ENCODE measurements at regions not wholly inside any gene's neighbourhood (a gene's known extent, or its start where the extent isn't known, plus 50 kb on each side); places are given as distances from the start of the nearest gene placed in this dataset.
"Not testable (repeated sequence)": the region's sequence is repeated elsewhere in the genome, so short reads cannot be mapped to it uniquely, and the experiment has no call there.

DNA sequence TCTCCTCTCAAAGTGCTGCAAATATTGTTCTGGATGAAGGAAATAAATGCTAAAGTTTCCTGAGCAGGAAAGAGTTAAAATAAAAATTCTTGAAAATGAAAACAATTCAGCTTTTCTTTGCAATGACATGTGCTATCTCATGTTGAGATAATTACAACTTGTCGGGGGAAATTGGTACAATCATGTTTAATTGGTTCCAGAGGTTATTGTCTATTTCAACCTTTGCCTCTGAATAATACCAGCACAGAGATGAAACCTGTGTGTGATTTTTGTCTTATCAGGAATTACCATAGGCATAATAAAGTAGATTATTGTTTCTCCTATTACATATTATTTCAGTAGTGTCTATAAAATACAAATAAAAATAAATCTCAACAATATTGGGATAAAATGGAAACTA lies 305.0 kb downstream of the XPNPEP1 start:
- no peak overlapping the region for H3K27ac ChIP-seq (ENCODE audit: low read depth, low read length)
- no peak overlapping the region for H2AFZ ChIP-seq (ENCODE audit: low read length, unreplicated experiment)
- H3K27me3 ChIP-seq (ENCODE audit: insufficient read depth, low read length) = no peaks in the 10 kb centered on the region
- no peaks in the 10 kb centered on the region for H3K4me1 ChIP-seq (ENCODE audit: control insufficient read depth, insufficient read depth, low read length, unreplicated experiment)
- no peaks in the 10 kb centered on the region for H3K36me3 ChIP-seq (ENCODE audit: insufficient read depth, low read length)
- H3K79me2 ChIP-seq (ENCODE audit: control insufficient read depth, insufficient read depth, low read length, unreplicated experiment) = no peaks in the 10 kb centered on the region
- no peak overlapping the region for H3K4me3 ChIP-seq (ENCODE audit: low read depth, low read length)

DNA sequence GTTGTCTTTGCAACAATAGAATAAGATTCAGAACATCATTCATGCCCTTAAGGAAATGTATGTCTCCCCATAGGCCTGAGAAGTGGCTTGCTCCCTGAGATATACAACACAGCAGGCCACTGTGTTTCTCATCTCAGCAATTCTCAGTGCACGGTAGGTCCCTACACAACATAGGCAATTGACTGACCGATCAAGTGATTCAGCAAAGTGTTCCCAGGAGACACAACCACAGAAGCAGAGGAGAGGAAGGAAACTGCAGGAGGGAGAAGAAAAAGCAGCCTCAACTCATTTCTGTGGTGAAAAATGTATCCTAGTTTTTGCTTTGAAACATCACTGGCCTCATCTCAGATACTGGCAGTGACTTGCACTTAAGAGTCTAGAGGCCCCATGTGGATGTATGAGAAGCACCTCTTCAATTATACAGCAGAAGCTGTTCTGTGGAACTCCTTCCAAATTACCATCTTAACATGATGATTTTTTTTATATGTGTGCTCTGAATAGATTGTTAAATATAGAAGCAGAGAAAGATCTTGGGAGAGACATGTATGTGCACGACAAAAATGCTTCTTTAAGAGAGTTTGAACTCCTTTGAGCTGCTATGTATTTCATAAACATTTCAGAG lies 306.8 kb downstream of the XPNPEP1 start:
- no peaks in the 10 kb centered on the region for H3K4me1 ChIP-seq (ENCODE audit: control insufficient read depth, insufficient read depth, low read length, unreplicated experiment)
- no peak overlapping the region for H3K4me3 ChIP-seq (ENCODE audit: low read depth, low read length)
- H3K27me3 ChIP-seq (ENCODE audit: insufficient read depth, low read length) = no peaks in the 10 kb centered on the region
- no peaks in the 10 kb centered on the region for H3K79me2 ChIP-seq (ENCODE audit: control insufficient read depth, insufficient read depth, low read length, unreplicated experiment)
- no peaks in the 10 kb centered on the region for H3K36me3 ChIP-seq (ENCODE audit: insufficient read depth, low read length)
- H3K27ac ChIP-seq (ENCODE audit: low read depth, low read length) = no peak overlapping the region
- H2AFZ ChIP-seq (ENCODE audit: low read length, unreplicated experiment) = no peak overlapping the region

DNA sequence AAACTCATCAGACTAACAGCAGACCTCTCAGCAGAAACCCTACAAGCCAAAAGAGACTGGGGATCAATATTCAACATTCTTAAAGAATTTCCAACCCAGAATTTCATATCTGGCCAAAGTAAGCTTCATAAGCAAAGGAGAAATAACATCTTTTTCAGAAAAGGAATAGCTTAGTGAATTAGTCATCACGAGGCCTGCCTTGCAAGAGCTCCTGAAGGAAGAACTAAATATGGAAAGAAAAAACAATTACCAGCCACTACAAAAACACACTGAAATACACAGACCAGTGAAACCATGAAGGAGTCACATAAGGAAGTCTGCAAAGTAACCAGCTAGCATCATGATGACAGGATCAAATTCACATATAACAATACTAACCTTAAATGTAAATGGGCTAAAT lies 328.0 kb downstream of the XPNPEP1 start:
- H3K79me2 ChIP-seq (ENCODE audit: control insufficient read depth, insufficient read depth, low read length, unreplicated experiment); H3K27ac ChIP-seq (ENCODE audit: low read depth, low read length); H3K27me3 ChIP-seq (ENCODE audit: insufficient read depth, low read length); H3K36me3 ChIP-seq (ENCODE audit: insufficient read depth, low read length); H3K4me3 ChIP-seq (ENCODE audit: low read depth, low read length); H2AFZ ChIP-seq (ENCODE audit: low read length, unreplicated experiment); H3K4me1 ChIP-seq (ENCODE audit: control insufficient read depth, insufficient read depth, low read length, unreplicated experiment): not testable (repeated sequence)

DNA sequence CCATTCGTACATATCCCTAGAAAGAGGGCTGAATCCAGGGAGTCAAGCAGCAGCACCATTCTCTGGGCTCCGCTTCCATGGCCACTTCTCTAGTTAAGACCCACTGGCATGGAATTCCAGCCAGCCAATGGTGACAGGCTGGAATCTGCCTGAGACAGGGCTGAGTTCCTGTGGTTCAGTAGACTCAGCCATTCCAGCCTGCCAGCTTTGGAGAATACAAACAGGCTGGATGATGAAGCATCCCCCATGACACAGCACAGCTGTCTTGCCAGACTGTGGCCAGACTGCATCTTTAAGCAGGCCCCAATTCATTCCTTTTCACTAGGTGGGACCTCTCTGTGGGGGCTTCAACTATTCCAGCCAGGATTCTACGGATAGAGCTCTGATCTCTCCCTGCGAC lies 329.6 kb downstream of the XPNPEP1 start:
- Histone ChIP-seq H3K4me3 (ENCODE audit: low read depth, low read length) (no peak overlapping the region), H2AFZ (ENCODE audit: low read length, unreplicated experiment) (no peak overlapping the region), H3K36me3 (ENCODE audit: insufficient read depth, low read length) (no peaks in the 10 kb centered on the region), H3K27me3 (ENCODE audit: insufficient read depth, low read length) (no peaks in the 10 kb centered on the region), H3K4me1 (ENCODE audit: control insufficient read depth, insufficient read depth, low read length, unreplicated experiment) (no peaks in the 10 kb centered on the region), H3K79me2 (ENCODE audit: control insufficient read depth, insufficient read depth, low read length, unreplicated experiment) (no peaks in the 10 kb centered on the region), H3K27ac (ENCODE audit: low read depth, low read length) (no peak overlapping the region)

DNA sequence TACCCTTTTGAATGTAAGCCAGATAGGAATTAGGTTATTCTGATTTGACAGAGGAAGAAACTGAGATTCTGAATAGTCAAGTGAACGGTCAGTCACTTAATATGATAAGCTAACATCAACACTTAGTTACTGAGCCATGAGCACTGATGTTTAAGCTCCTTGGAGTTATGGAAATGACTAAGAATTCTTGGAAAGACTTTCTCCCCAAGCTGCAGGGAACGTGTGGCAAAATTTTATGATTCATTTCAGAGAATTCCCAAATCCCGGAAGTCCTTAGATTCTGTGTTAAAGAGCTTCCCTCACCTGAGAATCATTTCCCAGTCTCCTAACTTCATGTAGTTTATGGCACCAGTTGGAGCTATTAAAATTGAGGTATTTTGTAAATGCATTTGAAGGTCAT lies 330.9 kb downstream of the XPNPEP1 start:
- H3K79me2 ChIP-seq (ENCODE audit: control insufficient read depth, insufficient read depth, low read length, unreplicated experiment) = no peaks in the 10 kb centered on the region
- H3K27me3 ChIP-seq (ENCODE audit: insufficient read depth, low read length) = no peaks in the 10 kb centered on the region
- H3K4me3 ChIP-seq (ENCODE audit: low read depth, low read length) = no peak overlapping the region
- H3K27ac ChIP-seq (ENCODE audit: low read depth, low read length) = no peak overlapping the region
- H3K4me1 ChIP-seq (ENCODE audit: control insufficient read depth, insufficient read depth, low read length, unreplicated experiment) = no peaks in the 10 kb centered on the region
- no peak overlapping the region for H2AFZ ChIP-seq (ENCODE audit: low read length, unreplicated experiment)
- H3K36me3 ChIP-seq (ENCODE audit: insufficient read depth, low read length) = no peaks in the 10 kb centered on the region

DNA sequence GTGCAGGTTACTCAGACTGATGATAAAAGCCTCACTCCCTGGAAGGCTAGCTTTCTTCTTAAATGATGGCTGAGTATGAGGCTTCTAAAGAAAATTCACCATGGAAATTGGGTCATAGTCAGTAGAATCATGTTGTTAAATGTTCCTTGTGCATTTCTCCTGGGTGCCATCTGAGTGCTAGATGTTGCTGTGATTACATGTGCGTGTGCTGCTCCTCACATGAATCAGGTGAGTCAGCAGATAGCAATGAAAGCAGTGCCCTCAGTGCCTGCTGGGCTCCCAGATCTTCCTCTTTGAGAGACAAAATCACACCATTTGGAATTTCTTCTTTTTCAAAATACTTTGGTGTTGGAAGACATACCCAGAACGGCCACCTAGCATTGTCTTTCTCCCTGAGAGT lies 331.7 kb downstream of the XPNPEP1 start:
- Histone ChIP-seq H3K79me2 (ENCODE audit: control insufficient read depth, insufficient read depth, low read length, unreplicated experiment) (no peaks in the 10 kb centered on the region), H3K27ac (ENCODE audit: low read depth, low read length) (no peak overlapping the region), H3K4me1 (ENCODE audit: control insufficient read depth, insufficient read depth, low read length, unreplicated experiment) (no peaks in the 10 kb centered on the region), H3K27me3 (ENCODE audit: insufficient read depth, low read length) (no peaks in the 10 kb centered on the region), H3K36me3 (ENCODE audit: insufficient read depth, low read length) (no peaks in the 10 kb centered on the region), H2AFZ (ENCODE audit: low read length, unreplicated experiment) (no peak overlapping the region), H3K4me3 (ENCODE audit: low read depth, low read length) (no peak overlapping the region)

DNA sequence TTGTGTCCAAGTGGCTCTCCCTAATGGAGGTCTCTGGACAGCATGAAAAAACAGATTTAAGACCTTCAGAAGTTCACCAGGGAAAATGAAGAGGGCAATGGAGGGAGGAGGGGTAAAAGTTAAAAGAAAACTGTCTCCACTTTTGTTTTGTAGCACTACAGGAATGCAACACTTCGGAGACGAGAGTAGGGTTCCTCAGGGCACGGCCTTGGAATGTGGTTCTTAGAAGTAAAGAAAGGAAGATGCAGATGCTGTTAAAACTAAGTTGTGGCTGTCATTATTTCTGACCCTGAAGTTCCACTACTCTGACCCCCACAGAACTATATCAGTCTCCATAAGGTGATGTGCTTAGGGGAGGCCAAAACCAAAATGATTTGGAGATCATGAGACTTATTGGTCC lies 335.1 kb downstream of the XPNPEP1 start:
- no peaks in the 10 kb centered on the region for H3K4me1 ChIP-seq (ENCODE audit: control insufficient read depth, insufficient read depth, low read length, unreplicated experiment)
- H3K36me3 ChIP-seq (ENCODE audit: insufficient read depth, low read length) = no peaks in the 10 kb centered on the region
- no peak overlapping the region for H3K4me3 ChIP-seq (ENCODE audit: low read depth, low read length)
- no peak overlapping the region for H3K27ac ChIP-seq (ENCODE audit: low read depth, low read length)
- H3K79me2 ChIP-seq (ENCODE audit: control insufficient read depth, insufficient read depth, low read length, unreplicated experiment) = no peaks in the 10 kb centered on the region
- no peaks in the 10 kb centered on the region for H3K27me3 ChIP-seq (ENCODE audit: insufficient read depth, low read length)
- no peak overlapping the region for H2AFZ ChIP-seq (ENCODE audit: low read length, unreplicated experiment)

DNA sequence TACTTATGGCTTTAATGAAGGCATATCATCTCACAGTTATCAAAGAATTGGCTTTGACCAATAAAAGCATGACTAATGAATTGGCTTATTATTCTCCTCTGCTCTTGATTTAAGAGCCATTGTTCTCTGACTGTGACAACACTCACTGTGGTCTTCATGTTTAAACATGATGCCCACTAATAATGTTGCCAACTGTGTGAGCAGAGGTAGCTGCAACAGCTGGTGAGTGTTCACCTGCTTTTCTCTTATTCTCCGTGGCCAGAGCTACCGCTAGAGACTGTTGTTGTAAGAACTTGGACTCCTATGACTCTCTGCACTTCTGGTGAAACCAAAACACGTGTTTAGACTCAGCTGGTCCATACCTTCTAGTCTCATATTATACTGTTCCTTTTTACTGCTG lies 335.9 kb downstream of the XPNPEP1 start:
- no peaks in the 10 kb centered on the region for H3K27me3 ChIP-seq (ENCODE audit: insufficient read depth, low read length)
- H3K79me2 ChIP-seq (ENCODE audit: control insufficient read depth, insufficient read depth, low read length, unreplicated experiment) = no peaks in the 10 kb centered on the region
- H2AFZ ChIP-seq (ENCODE audit: low read length, unreplicated experiment) = no peak overlapping the region
- no peaks in the 10 kb centered on the region for H3K4me1 ChIP-seq (ENCODE audit: control insufficient read depth, insufficient read depth, low read length, unreplicated experiment)
- no peaks in the 10 kb centered on the region for H3K36me3 ChIP-seq (ENCODE audit: insufficient read depth, low read length)
- no peak overlapping the region for H3K4me3 ChIP-seq (ENCODE audit: low read depth, low read length)
- no peak overlapping the region for H3K27ac ChIP-seq (ENCODE audit: low read depth, low read length)

DNA sequence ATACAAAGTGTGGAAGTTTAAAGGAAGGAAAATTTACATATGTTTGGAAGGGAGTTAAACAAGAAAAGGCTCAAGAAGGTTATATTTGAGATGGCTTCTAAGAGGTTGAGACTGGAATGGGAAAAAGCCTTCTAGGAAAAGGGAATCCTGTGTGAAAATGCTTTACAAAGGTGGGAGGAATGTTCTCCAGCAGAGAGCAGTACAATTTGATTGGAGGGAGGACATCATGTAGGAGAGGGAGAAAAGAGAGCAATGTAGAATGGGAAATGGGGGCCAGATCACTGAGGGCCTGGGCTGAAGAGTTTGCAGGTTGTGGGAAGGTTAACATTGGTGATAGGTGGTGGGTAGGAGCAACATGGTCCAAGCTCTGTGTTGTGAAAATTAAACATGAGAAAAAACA lies 366.9 kb downstream of the XPNPEP1 start:
- no peaks in the 10 kb centered on the region for H3K36me3 ChIP-seq (ENCODE audit: insufficient read depth, low read length)
- no peaks in the 10 kb centered on the region for H3K27me3 ChIP-seq (ENCODE audit: insufficient read depth, low read length)
- no peak overlapping the region for H3K27ac ChIP-seq (ENCODE audit: low read depth, low read length)
- no peaks in the 10 kb centered on the region for H3K4me1 ChIP-seq (ENCODE audit: control insufficient read depth, insufficient read depth, low read length, unreplicated experiment)
- H2AFZ ChIP-seq (ENCODE audit: low read length, unreplicated experiment) = no peak overlapping the region
- no peak overlapping the region for H3K4me3 ChIP-seq (ENCODE audit: low read depth, low read length)
- H3K79me2 ChIP-seq (ENCODE audit: control insufficient read depth, insufficient read depth, low read length, unreplicated experiment) = no peaks in the 10 kb centered on the region

DNA sequence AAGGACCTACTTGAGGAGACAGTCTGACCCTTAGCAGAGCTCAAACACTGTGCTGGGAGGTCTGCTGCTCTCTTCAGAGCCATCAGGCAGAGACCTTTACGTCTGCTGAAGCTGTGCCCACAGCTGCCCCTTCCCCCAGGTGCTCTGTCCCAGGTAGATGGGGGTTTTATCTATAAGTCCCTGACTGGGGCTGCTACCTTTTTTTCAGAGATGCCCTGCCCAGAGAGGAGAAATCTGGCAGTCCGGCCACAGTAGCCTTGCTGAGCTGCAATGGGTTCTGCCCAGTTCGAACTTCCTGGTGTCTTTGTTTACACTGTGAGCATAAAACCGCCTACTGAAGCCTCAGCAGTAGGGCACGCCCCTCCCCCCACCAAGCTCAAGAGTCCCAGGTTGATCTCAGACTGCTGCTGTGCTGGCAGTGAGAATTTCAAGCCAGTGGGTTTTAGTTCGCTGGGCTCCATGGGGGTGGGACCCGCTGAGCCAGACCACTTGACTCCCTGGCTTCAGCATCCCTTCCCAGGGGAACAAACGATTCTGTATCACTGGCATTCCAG lies 381.2 kb downstream of the XPNPEP1 start:
- H3K79me2 ChIP-seq (ENCODE audit: control insufficient read depth, insufficient read depth, low read length, unreplicated experiment); H3K27me3 ChIP-seq (ENCODE audit: insufficient read depth, low read length); H3K36me3 ChIP-seq (ENCODE audit: insufficient read depth, low read length); H3K27ac ChIP-seq (ENCODE audit: low read depth, low read length); H2AFZ ChIP-seq (ENCODE audit: low read length, unreplicated experiment); H3K4me3 ChIP-seq (ENCODE audit: low read depth, low read length); H3K4me1 ChIP-seq (ENCODE audit: control insufficient read depth, insufficient read depth, low read length, unreplicated experiment): not testable (repeated sequence)

DNA sequence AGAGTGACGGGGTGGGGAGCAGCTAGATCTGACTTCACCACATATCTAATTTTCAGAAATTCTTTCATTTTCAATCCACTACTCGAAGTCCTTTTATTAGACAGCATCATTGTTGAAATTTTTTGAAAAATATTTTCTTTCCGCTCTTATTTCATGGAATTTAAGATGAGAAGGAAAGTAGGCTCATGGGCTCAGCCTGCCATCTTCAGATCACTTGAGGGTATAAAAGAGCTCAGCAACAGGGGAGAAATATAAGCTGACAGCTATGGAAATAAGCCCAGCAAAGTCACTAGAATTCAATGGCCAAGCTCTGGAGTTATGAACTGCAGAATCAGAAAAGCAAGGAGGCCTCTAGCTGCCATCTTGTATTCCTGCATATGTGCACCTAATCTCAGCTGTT lies 389.1 kb downstream of the XPNPEP1 start:
- no peak overlapping the region for H3K27ac ChIP-seq (ENCODE audit: low read depth, low read length)
- H3K79me2 ChIP-seq (ENCODE audit: control insufficient read depth, insufficient read depth, low read length, unreplicated experiment) = no peaks in the 10 kb centered on the region
- H3K4me3 ChIP-seq (ENCODE audit: low read depth, low read length) = no peak overlapping the region
- H3K36me3 ChIP-seq (ENCODE audit: insufficient read depth, low read length) = no peaks in the 10 kb centered on the region
- H3K27me3 ChIP-seq (ENCODE audit: insufficient read depth, low read length) = no peaks in the 10 kb centered on the region
- no peak overlapping the region for H2AFZ ChIP-seq (ENCODE audit: low read length, unreplicated experiment)
- H3K4me1 ChIP-seq (ENCODE audit: control insufficient read depth, insufficient read depth, low read length, unreplicated experiment) = no peaks in the 10 kb centered on the region
